NOMO-1 treated with dmso at 0.1 percent for 144 hours (cell line): ENCODE measurements at regions not wholly inside any gene's neighbourhood (a gene's known extent, or its start where the extent isn't known, plus 50 kb on each side); places are given as distances from the start of the nearest gene placed in this dataset.
"Not testable (repeated sequence)": the region's sequence is repeated elsewhere in the genome, so short reads cannot be mapped to it uniquely, and the experiment has no call there.

Source experiments
- DNase-seq: peaks from one replicate; lab custom pipeline; 2025; ENCODE audit not compliant: unreplicated experiment; lab: John Stamatoyannopoulos, UW

- DNase-seq: not testable (repeated sequence)
These were observed 69.5 kb downstream of the NPIPA7 start for GRCh38 chr16:16448423-16448822.

GRCh38 chr16:16449712-16450237, 70.8 kb downstream of the NPIPA7 start:
- DNase-seq: not testable (repeated sequence)

- DNase-seq: not testable (repeated sequence)
These were observed 72.9 kb downstream of the NPIPA7 start for GRCh38 chr16:16451721-16452410.

GRCh38 chr16:16458579-16458978, 79.6 kb downstream of the NPIPA7 start:
- not testable (repeated sequence) for DNase-seq

GRCh38 chr16:16463792-16464191, 84.9 kb downstream of the NPIPA7 start:
- not testable (repeated sequence) for DNase-seq

GRCh38 chr16:16488919-16489318, 110.0 kb downstream of the NPIPA7 start:
- DNase-seq: not testable (repeated sequence)

GRCh38 chr16:16489466-16489865, 110.5 kb downstream of the NPIPA7 start:
- not testable (repeated sequence) for DNase-seq

- DNase-seq: not testable (repeated sequence)
These were observed 115.2 kb downstream of the NPIPA7 start for GRCh38 chr16:16494114-16494513.

- not testable (repeated sequence) for DNase-seq
These were observed 116.1 kb downstream of the NPIPA7 start for GRCh38 chr16:16494998-16495397.

GRCh38 chr16:16499875-16500274, 120.9 kb downstream of the NPIPA7 start:
- not testable (repeated sequence) for DNase-seq

GRCh38 chr16:16507041-16507440, 128.1 kb downstream of the NPIPA7 start:
- DNase-seq: not testable (repeated sequence)

GRCh38 chr16:16508344-16508743, 129.4 kb downstream of the NPIPA7 start:
- not testable (repeated sequence) for DNase-seq

GRCh38 chr16:16519395-16519794, 140.5 kb downstream of the NPIPA7 start:
- DNase-seq: not testable (repeated sequence)

- not testable (repeated sequence) for DNase-seq
These were observed 142.5 kb downstream of the NPIPA7 start for GRCh38 chr16:16521239-16522002.

- DNase-seq: not testable (repeated sequence)
These were observed 148.1 kb downstream of the NPIPA7 start for GRCh38 chr16:16526998-16527397.

GRCh38 chr16:16530744-16531143, 151.8 kb downstream of the NPIPA7 start:
- not testable (repeated sequence) for DNase-seq

- DNase-seq: not testable (repeated sequence)
These were observed 156.6 kb downstream of the NPIPA7 start for GRCh38 chr16:16535565-16535964.

GRCh38 chr16:16536151-16536550, 157.2 kb downstream of the NPIPA7 start:
- DNase-seq: not testable (repeated sequence)

GRCh38 chr16:16549710-16550109, 170.8 kb downstream of the NPIPA7 start:
- DNase-seq: not testable (repeated sequence)

- DNase-seq: peak; percentile 66
These were observed 171.9 kb downstream of the NPIPA7 start for GRCh38 chr16:16550824-16551223.

- not testable (repeated sequence) for DNase-seq
These were observed 173.9 kb downstream of the NPIPA7 start for GRCh38 chr16:16552819-16553340.
